ENCODE measurements at regions not wholly inside any gene's neighbourhood (a gene's known extent, or its start where the extent isn't known, plus 50 kb on each side); places are given as distances from the start of the nearest gene placed in this dataset.

GRCh38 chrX:68912113-68912512 lies 83.3 kb downstream of the EFNB1 start:
- no peaks in the 10 kb centered on the region for H4K20me1 ChIP-seq (ENCODE audit: insufficient read depth, low read length)
- H3K9ac ChIP-seq (ENCODE audit: low read length) = no peak overlapping the region
- no peak for DNase-seq
- no peak overlapping the region for H2AFZ ChIP-seq (ENCODE audit: low read length)
- H3K9me3 ChIP-seq (replicated peaks; ENCODE audit: insufficient read depth, low read length) = no peaks in the 10 kb centered on the region
- H3K79me2 ChIP-seq (ENCODE audit: low read length) = no peaks in the 10 kb centered on the region
- no peaks in the 10 kb centered on the region for H3K4me1 ChIP-seq (ENCODE audit: low read length)
- TF ChIP-seq EZH2 (optimal IDR thresholded peaks at IDR 0.05; ENCODE audit: low read depth, low read length) (no peak), CTCF (IDR thresholded peaks at IDR 0.05; ENCODE audit: low read length) (no peak), EZH2phosphoT487 (IDR thresholded peaks at IDR 0.05; ENCODE audit: low read length) (no peak)
- no peak overlapping the region for H3K4me3 ChIP-seq (ENCODE audit: low read length)
- no peaks in the 10 kb centered on the region for H3F3A ChIP-seq (ENCODE audit: insufficient read depth, low read length)
- H3K27ac ChIP-seq (ENCODE audit: low read length) = no peak overlapping the region
- no peak overlapping the region for H3K4me2 ChIP-seq (ENCODE audit: low read depth, low read length)
- no peaks in the 10 kb centered on the region for H3K9me2 ChIP-seq (replicated peaks; ENCODE audit: insufficient read depth, low read length)
- no peaks in the 10 kb centered on the region for H3K27me3 ChIP-seq (replicated peaks; ENCODE audit: insufficient read depth, low read length)
- H3K36me3 ChIP-seq (replicated peaks; ENCODE audit: insufficient read depth, low read length) = no peaks in the 10 kb centered on the region

- no peak overlapping the region for H3K27ac ChIP-seq (ENCODE audit: low read length)
- H3F3A ChIP-seq (ENCODE audit: insufficient read depth, low read length) = no peaks in the 10 kb centered on the region
- H4K20me1 ChIP-seq (ENCODE audit: insufficient read depth, low read length) = no peaks in the 10 kb centered on the region
- H2AFZ ChIP-seq (ENCODE audit: low read length) = no peak overlapping the region
- no peak overlapping the region for H3K9ac ChIP-seq (ENCODE audit: low read length)
- no peaks in the 10 kb centered on the region for H3K4me1 ChIP-seq (ENCODE audit: low read length)
- no peaks in the 10 kb centered on the region for H3K9me2 ChIP-seq (replicated peaks; ENCODE audit: insufficient read depth, low read length)
- H3K27me3 ChIP-seq (replicated peaks; ENCODE audit: insufficient read depth, low read length) = no peaks in the 10 kb centered on the region
- H3K36me3 ChIP-seq (replicated peaks; ENCODE audit: insufficient read depth, low read length) = no peaks in the 10 kb centered on the region
- no peak for DNase-seq
- no peaks in the 10 kb centered on the region for H3K79me2 ChIP-seq (ENCODE audit: low read length)
- no peak overlapping the region for H3K4me3 ChIP-seq (ENCODE audit: low read length)
- no peak for TF ChIP-seq EZH2 (optimal IDR thresholded peaks at IDR 0.05; ENCODE audit: low read depth, low read length)
- no peak for TF ChIP-seq EZH2phosphoT487 (IDR thresholded peaks at IDR 0.05; ENCODE audit: low read length)
- no peak for TF ChIP-seq CTCF (IDR thresholded peaks at IDR 0.05; ENCODE audit: low read length)
- H3K9me3 ChIP-seq (replicated peaks; ENCODE audit: insufficient read depth, low read length) = no peaks in the 10 kb centered on the region
- H3K4me2 ChIP-seq (ENCODE audit: low read depth, low read length) = no peak overlapping the region
These were observed 82.1 kb downstream of the EFNB1 start for GRCh38 chrX:68910731-68911428.

DNA sequence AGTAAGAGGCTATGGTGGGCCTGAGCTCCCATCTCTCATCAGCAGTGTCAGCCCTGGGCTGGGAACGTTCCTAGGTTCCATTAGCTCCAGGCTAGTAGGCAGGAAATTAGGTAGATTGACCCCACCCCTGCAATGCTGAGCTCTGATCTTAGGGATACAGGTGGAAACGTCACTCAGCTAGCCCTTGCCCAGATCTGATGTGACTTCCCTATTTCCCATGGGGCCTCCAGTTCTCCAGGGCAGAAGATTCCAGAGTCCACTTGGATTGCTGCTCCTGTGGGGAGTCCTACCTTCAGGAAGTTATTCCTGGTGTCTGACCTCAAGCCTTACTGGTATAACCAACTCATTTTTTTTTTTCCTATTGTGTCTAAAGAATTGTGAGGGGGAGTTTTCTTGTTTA lies 81.1 kb downstream of the EFNB1 start:
- Histone ChIP-seq H3K79me2 (ENCODE audit: low read length) (no peaks in the 10 kb centered on the region), H3K4me1 (ENCODE audit: low read length) (no peaks in the 10 kb centered on the region), H3K4me2 (ENCODE audit: low read depth, low read length) (no peak overlapping the region), H2AFZ (ENCODE audit: low read length) (no peak overlapping the region), H3K9me2 (replicated peaks; ENCODE audit: insufficient read depth, low read length) (no peaks in the 10 kb centered on the region), H3K27ac (ENCODE audit: low read length) (no peak overlapping the region), H3F3A (ENCODE audit: insufficient read depth, low read length) (no peaks in the 10 kb centered on the region), H3K4me3 (ENCODE audit: low read length) (no peak overlapping the region), H3K9ac (ENCODE audit: low read length) (no peak overlapping the region), H3K9me3 (replicated peaks; ENCODE audit: insufficient read depth, low read length) (no peaks in the 10 kb centered on the region), H3K27me3 (replicated peaks; ENCODE audit: insufficient read depth, low read length) (no peaks in the 10 kb centered on the region), H4K20me1 (ENCODE audit: insufficient read depth, low read length) (no peaks in the 10 kb centered on the region), H3K36me3 (replicated peaks; ENCODE audit: insufficient read depth, low read length) (no peaks in the 10 kb centered on the region)
- no peak for DNase-seq
- no peak for TF ChIP-seq EZH2phosphoT487 (IDR thresholded peaks at IDR 0.05; ENCODE audit: low read length)
- TF ChIP-seq CTCF (IDR thresholded peaks at IDR 0.05; ENCODE audit: low read length) = no peak
- TF ChIP-seq EZH2 (optimal IDR thresholded peaks at IDR 0.05; ENCODE audit: low read depth, low read length) = no peak

Data from MM.1S (cell line).